ENCODE measurements at regions not wholly inside any gene's neighbourhood (a gene's known extent, or its start where the extent isn't known, plus 50 kb on each side); places are given as distances from the start of the nearest gene placed in this dataset.
"Not testable (repeated sequence)": the region's sequence is repeated elsewhere in the genome, so short reads cannot be mapped to it uniquely, and the experiment has no call there.

DNA sequence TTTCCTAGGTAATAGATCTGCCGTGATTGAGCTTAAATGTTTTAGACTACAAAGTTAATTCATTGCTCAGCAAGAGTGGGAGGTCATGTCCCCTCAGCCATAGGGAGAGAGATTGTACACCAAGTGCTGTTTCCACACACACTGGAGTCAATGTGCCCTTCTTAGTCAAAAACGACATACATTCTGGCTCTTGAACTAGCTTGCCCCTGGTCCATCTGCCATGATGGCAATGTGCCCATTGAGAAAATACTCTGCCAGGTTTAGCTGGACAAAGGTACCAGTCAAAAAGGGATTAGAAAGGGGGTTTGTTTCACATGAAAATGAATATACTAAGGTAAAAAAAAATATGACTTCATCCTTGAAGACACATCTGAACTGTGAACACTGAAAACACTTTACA is 377.1 kb upstream of the ADGRL3 start:
- DNase-seq: no peak

DNA sequence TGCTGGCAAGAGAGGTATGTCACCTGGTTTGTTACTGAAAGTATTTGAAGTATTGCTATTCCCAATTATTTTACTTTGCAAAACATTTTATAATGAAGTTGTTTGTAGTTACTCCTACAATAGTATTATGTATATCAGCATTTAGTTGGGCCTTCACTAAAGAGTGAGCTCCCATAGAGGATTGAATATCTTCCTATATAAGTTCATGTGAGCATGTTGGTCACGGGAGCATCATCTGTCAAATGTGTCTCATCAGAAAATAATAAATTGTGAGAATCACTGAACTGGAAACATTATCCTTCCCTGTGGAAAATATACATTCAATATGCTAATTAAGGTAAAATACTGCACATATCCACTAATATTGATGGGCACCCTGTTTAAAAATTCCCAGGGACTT is 360.1 kb upstream of the ADGRL3 start:
- DNase-seq: no peak

DNA sequence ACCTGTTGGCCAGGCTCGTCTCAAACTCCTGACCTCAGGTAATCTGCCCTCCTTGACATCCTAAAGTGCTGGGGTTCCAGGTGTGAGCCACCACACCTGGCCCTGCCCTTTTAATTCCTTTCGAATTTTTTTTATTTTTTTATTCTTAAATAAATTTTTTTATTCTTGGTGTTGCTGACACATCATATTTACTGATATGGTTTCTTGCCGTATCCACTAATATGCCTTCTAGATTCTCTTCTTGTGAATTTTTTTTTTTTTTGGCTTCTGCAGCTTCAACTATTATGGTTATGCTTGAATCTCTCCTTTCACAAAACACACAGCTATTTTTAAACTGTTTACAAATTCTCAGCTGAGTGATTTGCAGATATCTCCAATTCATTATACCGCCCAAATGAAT is 353.4 kb upstream of the ADGRL3 start:
- DNase-seq: no peak

DNA sequence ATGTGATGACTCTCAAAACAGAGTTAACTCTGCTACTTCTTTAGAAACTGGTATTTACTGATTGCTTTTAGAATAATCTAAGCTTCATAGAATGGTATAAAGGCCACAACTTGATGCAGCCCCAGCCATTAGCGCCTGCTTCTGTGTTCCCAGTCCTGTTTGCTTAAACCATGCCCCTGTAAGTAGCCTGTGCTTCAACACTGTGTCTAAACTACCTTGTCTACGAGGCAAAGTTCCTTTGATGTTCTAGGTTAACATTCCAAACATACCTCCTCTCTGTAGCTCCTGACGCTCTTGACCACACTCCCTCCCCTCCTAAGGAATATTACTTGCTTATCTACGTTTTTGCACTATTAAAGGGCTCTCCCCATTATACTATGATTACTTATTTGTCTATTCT is 352.5 kb upstream of the ADGRL3 start:
- DNase-seq: no peak

DNA sequence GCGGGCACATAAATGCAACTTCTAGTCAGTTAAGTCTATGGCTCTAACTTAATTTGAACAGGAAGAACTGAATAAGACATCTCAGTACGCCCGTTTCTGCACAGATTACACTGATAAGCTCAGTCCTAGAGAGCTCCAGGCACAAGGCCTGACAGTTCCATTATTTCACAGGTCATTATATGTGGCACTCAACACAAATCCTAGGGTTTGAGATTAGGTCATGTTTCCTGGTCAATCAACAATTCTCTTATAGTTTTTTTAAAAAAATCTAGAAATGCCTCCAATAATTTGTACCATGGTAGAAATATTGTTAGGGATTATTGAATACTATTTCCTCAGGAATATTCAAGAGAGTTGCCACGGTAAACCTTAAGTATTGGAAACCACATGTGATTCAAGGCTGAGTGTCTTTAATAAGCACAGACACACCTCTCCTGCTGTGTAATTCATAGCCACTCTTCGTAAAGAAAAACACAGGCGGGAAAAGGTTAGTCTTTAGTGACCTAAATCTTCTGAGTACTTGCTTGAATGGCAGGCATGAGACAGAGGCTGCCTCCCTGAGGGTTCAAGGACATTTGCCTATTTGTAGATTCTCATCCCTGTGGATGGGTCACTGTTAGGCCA is 342.9 kb upstream of the ADGRL3 start:
- no peak for DNase-seq

DNA sequence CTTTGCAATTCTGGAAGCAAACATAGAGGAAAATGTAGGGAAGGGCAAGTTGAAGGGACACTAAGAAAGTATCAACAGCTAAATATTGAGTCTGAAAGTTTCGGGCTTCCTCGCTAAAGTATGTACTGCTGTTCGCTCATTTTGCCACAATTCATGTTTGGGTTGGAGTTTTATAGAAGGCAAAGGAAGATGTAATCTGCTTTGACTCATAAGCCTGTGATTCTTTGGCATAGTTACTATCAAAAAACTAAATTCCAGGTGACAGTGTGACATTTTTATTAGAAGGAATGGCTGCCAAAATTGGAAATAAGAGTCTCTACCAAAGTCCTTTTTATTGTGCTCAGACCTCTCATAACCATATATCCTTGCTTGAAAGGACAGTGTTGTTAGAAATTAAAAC is 336.7 kb upstream of the ADGRL3 start:
- DNase-seq: no peak

DNA sequence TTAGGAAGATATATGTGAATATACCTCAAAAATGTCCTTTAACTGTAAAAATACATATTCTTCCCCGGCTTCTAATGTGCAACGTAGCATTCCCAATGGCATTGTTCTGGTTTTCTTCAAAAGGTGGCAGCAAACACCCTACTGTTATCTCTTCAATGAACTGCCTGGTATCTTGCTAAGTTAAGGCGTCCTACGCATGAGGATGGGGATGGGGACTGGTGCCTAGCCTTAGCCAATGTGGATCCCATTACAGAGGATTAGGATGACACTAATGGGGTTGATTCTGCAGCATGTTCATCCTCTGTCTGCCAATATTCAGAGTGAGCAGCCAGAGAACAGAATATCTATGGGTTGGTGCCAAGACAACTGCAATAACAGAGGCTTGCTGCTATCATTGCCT is 334.9 kb upstream of the ADGRL3 start:
- no peak for DNase-seq

DNA sequence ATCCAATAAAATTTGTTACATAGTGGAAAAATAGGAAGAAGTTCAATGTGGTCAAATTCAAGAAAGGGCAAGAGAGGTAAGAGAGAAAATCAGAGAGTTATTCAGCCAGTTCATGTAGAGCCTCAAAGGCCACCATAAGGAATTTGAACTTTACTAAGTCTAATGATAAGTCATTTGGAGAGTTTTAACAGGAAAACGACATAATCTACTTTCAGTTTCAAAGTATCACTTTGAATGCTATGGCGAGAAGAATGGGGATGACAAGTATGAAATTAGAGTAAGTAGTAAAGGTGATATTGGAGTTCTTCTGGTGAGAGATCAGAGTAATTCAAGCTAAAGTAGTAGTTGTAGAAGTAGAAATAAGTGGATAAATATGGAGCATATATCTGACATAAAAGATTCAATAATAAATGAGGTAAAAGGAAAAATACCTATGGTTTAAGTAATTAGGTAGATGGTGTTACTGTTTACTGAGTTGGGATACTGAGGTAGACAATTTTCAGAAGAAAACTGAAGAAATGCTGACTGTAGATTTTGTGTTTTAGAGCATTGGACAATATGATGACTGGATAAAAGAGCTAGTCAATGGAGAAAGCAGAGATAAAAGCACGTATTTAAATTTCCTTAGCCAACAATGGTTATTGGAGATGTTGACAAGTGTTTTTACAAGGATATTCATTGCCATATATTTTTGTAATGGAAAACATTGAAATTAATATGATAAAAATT is 331.7 kb upstream of the ADGRL3 start:
- DNase-seq: no peak

DNA sequence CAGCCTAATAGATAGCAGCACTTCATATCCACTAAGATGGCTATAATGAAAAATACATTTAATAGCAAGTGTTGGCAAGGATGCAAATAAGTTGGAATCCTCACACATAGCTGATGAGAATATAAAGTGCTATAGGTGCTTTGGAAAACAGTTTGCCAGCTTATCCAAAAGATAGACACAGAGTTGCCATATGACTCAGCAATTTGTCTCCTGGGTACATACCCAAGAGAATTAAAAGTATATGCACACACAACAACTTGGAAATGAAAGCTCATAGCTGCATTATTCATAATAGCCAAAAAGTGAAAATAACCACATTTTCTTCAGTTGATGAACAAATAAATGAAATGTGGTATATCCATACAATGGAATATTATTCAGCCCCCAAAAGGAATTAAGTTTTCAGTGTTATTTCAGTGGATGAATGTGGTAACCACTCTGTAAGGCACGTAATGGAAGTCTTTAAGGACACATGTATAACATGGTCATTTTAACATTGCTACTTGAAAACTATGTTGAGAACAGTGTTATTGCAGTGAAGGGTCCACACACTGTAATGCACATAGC is 320.9 kb upstream of the ADGRL3 start:
- no peak for DNase-seq

DNA sequence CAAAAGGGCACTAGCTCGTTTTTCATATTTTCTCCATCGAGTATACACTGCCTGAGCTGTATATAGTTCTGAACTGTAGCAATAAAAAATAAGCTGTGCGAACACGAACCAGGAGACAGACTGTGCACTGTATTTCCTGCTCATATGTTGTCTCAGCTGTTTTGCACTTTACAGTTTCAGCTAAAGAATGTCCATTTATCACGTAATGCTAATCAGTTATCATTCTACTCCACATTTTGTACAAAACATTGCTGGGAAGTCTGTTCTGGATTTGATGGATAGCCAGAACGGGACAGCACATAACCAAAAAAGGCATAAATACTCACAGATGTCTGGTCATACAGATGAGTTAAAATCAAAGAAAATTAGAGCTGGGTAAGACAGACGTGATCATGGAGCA is 315.5 kb upstream of the ADGRL3 start:
- no peak for DNase-seq

DNA sequence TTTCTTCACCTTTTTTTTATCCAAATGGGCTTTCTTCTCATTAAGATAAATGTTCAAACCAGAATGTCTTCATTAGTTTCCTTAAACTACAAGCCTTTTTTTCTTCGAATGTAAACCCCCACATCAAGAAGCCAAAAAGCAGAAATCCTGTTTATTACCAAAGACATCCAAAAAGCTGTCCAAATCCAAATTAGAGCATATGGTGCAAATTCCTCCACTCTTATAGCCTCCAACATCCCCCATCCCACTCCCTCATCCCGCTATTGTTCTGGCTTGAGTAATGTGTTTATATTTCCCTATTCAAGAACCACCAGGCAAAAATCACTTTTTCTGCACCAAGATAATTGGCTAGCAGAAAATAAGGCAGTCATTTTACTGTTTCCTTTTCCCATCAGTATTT is 315.1 kb upstream of the ADGRL3 start:
- DNase-seq: no peak

DNA sequence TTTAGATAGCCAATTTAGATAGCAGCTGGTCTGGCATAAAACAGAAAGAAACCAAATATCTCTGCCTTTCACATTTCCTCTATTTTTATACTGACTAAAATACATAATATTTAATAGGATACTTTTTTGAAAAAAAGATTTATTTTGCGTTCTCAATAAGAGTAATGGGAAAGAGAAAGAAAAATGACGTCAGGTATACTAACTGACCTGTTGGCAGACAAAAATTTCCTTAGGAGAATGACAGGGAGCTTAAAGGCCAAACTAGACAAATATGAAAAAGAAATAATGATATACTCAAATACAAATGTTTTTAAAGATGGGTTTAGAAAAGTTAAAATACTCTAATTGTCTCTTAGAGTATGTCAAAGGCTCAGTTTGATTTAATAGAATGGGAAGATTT is 309.4 kb upstream of the ADGRL3 start:
- DNase-seq: no peak

DNA sequence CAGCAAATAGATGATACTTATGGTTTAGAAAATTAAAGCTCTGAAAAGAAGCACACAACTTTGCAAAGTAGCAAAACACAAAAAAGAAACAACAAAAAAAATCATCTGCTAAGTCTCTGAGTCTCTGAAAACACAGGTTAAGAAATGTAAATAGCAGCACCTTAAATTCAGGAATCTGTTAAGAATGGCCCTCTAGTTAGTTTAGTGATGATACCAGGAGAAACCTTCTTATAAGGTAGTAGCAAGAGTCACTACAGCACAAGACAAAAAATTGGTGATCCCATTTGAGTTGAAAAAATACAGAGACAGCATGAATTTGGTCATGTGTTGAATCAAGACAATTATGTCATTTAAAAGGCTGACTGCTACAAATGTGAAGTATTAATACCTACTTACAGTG is 308.2 kb upstream of the ADGRL3 start:
- DNase-seq: no peak

DNA sequence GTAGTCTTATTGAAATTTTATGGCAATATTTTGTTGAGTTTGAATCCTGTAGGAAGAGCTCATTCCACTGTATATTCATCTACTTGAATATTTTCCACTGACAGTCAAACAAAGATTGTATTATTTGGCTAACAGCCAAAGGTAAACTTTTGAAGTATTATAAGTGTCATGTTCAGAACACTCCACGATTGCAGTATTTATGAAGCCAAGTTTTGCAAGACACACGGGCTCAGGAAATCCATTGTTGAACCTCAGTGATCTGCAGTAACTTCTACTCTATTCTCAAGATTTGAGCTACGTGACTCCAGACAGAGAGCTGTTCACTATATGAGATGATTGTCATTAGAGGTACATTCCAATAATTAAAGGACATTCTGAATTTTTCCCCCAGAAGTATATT is 302.7 kb upstream of the ADGRL3 start:
- no peak for DNase-seq

DNA sequence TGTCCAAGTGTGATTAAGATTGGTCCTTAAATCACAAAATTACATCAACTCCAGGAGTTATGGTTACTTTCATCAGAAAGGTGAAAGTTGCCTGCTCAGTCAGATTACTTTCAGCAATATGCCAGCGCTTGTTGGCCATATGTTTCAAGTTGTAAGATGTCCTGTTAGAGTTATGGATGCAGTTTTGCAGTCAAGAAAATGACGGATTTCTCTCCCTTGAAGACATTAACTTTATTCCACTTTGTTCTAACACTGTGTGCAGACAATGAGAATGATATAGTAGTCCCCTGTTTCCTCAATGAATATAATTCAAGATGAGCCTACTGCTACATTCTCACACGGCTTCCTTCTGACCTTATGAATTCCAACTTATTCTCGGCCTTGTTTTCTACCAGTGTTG is 295.0 kb upstream of the ADGRL3 start:
- DNase-seq: no peak

DNA sequence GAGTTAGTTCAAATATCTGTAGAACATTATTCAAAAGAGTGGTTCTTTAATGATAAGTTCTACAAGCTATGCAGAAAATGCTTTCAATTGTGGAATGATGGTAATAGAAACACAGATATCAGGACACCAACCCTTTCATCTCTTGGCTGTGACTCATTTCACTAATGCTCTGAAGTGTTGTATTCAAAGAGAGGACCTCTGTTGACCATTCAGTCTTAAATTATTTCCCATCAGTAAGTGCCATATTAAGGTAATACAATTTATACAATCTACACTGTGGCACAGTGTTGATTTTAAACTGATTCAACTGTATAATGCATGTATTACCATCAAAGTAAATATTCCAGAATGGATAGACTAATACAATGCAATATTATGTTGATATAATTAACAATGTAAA is 289.0 kb upstream of the ADGRL3 start:
- no peak for DNase-seq

DNA sequence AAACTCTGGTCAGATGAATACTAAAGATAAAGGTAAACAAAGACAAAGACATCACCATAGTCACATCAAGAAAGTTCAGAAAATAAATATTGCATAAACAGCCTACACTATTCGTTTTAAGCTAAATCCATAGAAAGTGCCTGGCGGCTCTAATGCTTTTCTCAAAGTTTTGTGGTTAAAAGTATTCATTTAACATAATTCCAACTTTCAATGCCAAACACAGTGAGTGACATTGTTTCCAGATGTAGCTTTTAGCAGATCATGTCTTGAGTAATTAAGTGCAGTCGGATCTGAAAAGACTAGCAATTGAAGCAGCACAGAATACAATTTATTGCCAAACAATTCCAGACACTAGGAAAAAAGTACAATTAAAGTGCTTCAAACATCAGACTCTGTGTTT is 287.1 kb upstream of the ADGRL3 start:
- DNase-seq: no peak

DNA sequence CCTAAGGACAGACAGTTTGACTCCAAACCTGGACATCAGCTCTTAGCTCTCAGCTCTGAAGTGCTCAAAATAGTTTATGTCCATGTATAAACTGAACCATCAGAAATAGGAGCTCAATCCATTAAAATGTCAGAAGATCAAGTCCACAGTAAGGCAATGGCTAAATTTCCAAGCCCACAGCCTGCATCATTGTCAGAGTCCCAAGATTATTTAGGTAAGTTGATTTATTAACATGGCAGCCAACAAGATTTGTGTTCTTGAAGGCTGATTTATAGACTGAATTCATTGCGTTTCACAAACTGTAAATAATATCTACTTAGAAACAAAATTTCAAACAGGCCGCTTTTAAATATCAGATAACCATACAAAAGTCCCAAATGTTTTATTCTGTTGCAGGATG is 286.5 kb upstream of the ADGRL3 start:
- DNase-seq: no peak

DNA sequence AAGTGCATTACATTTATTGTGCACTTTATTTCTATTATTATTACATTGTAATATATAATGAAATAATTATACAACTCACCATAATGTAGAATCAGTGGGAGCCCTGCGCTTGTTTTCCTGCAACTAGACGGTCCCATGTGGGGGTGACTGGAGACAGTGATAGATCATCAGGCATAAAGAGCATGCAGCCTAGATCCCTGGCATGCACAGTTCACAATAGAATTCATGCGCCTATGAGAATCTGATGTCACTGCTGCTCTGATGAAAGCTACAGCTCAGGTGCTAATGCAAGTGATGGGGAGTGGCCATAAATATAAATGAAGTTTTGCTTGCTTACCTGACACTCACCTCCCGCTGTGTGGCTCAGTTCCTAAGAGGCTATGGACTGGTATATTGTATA is 278.4 kb upstream of the ADGRL3 start:
- not testable (repeated sequence) for DNase-seq

DNA sequence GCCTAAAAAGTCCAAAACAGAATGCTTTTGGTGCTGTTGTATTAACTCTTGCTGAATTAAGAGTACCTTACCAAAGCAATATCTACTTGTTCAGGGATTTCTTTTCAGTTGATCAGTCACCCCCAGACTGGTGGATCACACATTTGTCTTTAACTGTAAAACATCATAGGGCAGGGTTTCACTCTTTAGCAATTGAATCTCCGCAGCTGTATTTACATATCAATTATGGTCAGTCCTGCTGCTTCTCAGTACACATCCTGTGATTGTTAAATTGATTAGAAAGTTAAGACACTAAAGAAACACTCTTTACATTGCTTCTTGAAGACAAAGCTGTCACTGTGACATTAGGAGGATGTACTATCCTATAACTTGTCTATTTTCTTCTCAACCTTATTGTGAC is 277.1 kb upstream of the ADGRL3 start:
- no peak for DNase-seq

DNA sequence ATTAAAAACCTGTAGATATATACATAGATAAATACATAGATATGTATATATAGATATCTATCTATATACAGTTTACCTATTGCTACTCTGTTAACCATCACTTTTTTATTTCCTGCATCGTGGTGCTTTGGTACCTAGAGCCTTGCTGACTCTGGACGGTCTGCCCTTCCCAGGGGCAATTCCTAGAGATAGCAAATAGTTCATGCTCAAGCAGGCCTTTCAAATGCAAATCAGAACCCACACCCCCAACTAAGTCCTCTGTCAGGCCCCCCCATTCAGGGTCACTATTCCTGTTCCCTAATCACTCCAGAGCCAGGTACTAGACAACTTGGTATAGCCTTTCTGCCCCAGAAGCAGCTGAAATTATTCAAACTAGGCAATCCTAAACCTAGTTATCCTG is 273.5 kb upstream of the ADGRL3 start:
- DNase-seq: no peak

DNA sequence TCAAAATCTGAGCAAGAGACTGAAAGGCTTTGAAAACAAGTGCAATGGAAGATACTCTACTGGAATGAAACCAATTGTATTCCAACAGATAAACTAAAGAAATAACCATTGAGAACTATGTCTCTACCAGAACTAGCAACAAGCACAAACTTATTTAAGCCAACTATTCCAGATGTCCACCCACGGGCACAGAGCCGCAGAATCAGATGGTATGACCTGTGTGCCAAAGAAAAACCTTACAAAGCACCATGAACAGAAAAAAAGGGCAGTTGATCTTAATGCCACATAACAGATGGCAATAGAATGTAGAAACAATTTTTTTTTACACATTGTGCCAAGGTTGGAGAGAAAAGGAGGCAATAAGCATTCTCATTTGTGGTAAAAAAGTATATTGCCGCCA is 269.3 kb upstream of the ADGRL3 start:
- no peak for DNase-seq

DNA sequence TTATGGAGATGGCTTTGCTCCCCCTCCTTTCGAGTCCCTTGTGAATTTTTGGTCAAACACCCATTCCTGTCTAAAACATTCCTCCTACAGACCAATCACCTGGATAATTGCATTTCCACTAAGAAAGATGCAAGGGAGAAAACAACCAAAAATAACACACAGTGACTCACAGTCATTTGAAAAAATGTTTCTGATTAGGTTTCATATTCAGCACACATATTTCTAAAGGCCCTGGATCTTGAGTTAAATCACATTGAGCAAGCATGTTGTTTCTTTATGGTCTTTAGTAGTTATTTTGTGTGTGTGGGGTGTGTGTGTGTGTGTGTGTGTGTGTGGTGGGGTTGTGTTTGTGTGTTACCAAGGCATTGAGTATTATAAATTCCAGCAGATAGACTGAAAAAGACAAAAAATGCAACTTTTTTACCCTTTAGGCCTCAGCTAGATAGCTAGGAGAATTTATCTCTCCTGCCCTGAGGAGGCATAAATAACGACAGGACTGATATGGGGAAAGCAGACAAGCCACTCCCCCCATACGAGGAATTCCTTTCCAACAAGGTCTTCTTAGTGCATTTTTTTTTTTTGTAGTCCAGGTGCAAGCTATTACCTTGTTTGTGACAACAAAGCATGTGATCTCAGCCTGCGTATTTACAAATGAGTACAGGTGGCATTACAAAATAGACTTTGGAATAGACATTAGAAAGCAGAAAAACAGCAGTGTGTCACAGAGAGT is 265.4 kb upstream of the ADGRL3 start:
- DNase-seq: no peak

DNA sequence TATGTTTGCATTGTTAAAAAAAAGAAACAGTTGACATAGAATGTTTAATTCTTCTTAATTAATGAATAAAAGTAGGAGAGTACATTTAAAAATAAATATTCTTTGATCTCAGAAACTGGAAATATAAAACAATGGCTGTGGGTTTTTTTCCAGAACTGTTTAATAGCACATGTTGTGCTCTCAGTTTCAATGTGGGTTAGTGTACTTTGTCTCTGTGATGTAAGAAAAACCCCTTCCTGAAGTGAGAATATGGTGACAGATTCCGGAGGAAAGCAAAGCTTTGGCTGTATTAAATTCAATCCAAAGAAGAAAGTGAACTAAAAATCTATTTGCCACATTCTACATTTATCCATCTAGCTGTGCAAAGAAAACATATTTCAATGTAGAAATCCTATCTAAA is 261.9 kb upstream of the ADGRL3 start:
- DNase-seq: no peak
